ENCODE measurements at regions not wholly inside any gene's neighbourhood (a gene's known extent, or its start where the extent isn't known, plus 50 kb on each side); places are given as distances from the start of the nearest gene placed in this dataset.

DNA sequence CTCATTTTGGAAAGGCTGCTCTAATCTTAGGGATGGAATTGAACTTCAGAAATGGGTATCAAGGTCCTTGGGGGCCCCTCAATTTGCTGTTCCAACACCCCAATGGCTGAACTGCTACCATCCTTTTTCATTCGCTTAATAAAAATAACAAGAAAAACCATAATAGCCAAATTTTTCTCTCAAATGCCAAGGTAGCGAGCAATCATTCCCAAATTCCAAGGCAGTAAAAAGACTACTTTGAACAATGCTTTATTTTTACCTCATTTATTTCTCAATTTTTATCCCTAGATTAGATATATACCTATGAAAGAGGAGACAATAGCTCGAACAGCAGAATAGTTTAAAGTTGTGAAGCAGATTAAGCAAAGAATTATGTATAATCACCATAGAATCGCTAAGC is 323.4 kb upstream of the SLC7A11 start:
- no peak overlapping the region for H3K27ac Mint-ChIP-seq
- DNase-seq (no peak), ATAC-seq (no peak)
- POLR2A ChIA-PET = no interaction called here
- H3K4me3 Mint-ChIP-seq = no peak overlapping the region
- H3K4me1 Mint-ChIP-seq = no peaks in the 10 kb centered on the region
- CTCF ChIA-PET = no interaction called here
- H3K36me3 Mint-ChIP-seq (ENCODE audit: low read depth) = no peaks in the 10 kb centered on the region
- H3K9me3 Mint-ChIP-seq (ENCODE audit: low read depth) = peaks cover 2% of the 10 kb centered on the region
- intact Hi-C loops (cut with DNase I, micrococcal nuclease) = no loop called here
- H3K27me3 Mint-ChIP-seq = peaks cover 1% of the 10 kb centered on the region

DNA sequence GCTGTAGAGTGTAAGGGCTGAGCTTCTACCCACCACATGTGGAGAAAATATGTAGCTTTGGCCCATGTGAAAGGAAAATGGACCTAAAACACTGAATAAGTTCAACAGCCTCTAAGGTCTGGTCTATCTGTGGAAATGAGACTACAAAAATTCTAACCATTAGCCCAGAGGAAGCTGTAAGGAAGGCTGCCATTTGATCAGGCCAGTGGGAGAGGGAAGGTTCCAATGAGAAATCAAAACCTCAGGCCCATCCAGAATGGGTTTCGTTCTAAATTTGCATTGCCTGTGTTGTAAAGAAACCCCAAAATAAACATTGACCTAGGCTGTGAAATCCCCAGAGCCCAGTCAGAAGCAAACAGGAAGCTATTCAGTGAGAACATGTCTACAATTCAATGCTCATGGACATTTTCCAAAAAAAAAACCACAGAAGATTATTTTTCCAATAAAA is 320.4 kb upstream of the SLC7A11 start:
- Mint-ChIP-seq H3K4me1 (no peaks in the 10 kb centered on the region), H3K36me3 (ENCODE audit: low read depth) (no peaks in the 10 kb centered on the region), H3K9me3 (ENCODE audit: low read depth) (no peaks in the 10 kb centered on the region), H3K27ac (no peak overlapping the region), H3K4me3 (no peak overlapping the region), H3K27me3 (no peaks in the 10 kb centered on the region)
- DNase-seq = no peak
- ChIA-PET CTCF (interaction anchor here (0.6 kb wide), 1 partner anchor 240 kb away, joined by 3 read pairs; no protein-coding TSS in a partner anchor), POLR2A (no interaction called here)
- intact Hi-C loops (cut with DNase I, micrococcal nuclease) = no loop called here
- ATAC-seq = no peak

DNA sequence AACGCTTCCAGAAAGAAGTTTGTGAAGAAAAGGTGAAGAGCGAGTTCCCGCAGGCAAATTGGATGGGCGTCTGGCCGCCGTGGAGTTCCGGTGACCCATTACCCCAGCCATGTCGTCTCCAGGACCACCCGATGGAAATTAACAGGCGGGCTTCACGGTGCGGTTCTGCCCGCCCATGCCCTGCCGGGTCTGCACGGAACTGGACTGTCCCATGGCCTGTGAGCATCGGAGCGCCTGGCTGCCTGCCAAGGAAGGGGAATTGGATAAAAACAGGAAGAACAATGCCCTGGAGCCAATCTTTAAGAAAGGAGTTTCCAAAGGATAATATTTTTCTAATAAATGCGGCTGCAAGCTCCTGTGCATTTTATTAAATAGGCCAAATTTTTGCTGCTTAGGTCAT is 319.8 kb upstream of the SLC7A11 start:
- CTCF ChIA-PET = interaction anchor here (0.6 kb wide), 1 partner anchor 240 kb away, joined by 3 read pairs; no protein-coding TSS in a partner anchor
- H3K4me3 Mint-ChIP-seq = no peak overlapping the region
- no peaks in the 10 kb centered on the region for H3K4me1 Mint-ChIP-seq
- H3K9me3 Mint-ChIP-seq (ENCODE audit: low read depth) = no peaks in the 10 kb centered on the region
- H3K27ac Mint-ChIP-seq = no peak overlapping the region
- POLR2A ChIA-PET = no interaction called here
- intact Hi-C loops (cut with DNase I, micrococcal nuclease) = no loop called here
- ATAC-seq (no peak), DNase-seq (no peak)
- no peaks in the 10 kb centered on the region for H3K36me3 Mint-ChIP-seq (ENCODE audit: low read depth)
- H3K27me3 Mint-ChIP-seq = no peaks in the 10 kb centered on the region

DNA sequence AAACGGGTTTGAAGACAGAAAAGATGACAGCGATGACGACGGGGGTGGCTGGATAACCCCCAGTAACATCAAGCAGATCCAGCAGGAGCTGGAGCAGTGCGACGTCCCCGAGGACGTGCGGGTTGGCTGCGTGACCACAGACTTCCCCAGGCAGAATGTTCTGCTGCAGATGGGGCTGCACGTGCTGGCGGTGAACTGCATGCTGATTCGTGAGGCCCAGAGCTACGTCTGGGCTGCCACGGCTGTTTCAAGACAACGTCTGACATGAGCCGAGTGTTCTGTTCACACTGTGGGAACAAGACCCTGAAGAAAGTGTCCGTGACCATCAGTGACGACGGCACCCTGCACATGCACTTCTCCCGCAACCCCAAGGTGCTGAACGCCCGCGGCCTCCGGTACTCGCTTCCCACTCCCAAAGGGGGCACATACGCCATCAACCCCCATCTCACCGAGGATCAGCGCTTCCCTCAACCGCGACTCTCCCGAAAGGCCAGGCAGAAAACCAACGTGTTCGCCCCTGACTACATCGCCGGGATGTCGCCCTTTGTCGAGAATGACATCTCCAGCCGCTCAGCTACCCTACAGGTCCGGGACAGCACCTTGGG is 319.2 kb upstream of the SLC7A11 start:
- ChIA-PET CTCF (no interaction called here), POLR2A (no interaction called here)
- Mint-ChIP-seq H3K36me3 (ENCODE audit: low read depth) (no peaks in the 10 kb centered on the region), H3K27me3 (no peaks in the 10 kb centered on the region), H3K4me1 (no peaks in the 10 kb centered on the region), H3K9me3 (ENCODE audit: low read depth) (no peaks in the 10 kb centered on the region), H3K4me3 (no peak overlapping the region), H3K27ac (no peak overlapping the region)
- ATAC-seq (no peak), DNase-seq (no peak)
- intact Hi-C loops (cut with DNase I, micrococcal nuclease) = no loop called here

DNA sequence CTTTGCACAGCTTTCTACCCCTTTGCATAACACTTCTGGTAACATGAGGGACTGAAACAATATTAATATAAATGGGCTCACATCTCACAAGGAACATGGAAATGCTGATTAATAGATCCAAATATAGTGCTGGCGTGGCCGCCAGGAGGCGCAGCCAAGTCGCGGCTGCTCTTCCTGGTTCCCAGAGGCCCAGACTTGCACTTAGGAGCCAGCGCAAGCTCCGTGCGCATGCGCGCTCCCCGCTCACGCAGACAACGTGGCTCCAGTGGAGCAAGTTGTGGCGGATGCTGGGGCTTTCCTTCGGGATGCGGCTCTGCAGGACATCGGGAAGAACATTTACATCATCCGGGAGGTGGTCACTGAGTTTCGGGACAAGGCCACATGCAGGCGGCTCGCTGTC is 318.3 kb upstream of the SLC7A11 start:
- POLR2A ChIA-PET = no interaction called here
- CTCF ChIA-PET = no interaction called here
- no peak for DNase-seq
- H3K27me3 Mint-ChIP-seq = no peaks in the 10 kb centered on the region
- intact Hi-C loops (cut with DNase I, micrococcal nuclease) = no loop called here
- no peak overlapping the region for H3K27ac Mint-ChIP-seq
- ATAC-seq = no peak
- H3K4me1 Mint-ChIP-seq = no peaks in the 10 kb centered on the region
- H3K4me3 Mint-ChIP-seq = no peak overlapping the region
- no peaks in the 10 kb centered on the region for H3K36me3 Mint-ChIP-seq (ENCODE audit: low read depth)
- H3K9me3 Mint-ChIP-seq (ENCODE audit: low read depth) = no peaks in the 10 kb centered on the region

DNA sequence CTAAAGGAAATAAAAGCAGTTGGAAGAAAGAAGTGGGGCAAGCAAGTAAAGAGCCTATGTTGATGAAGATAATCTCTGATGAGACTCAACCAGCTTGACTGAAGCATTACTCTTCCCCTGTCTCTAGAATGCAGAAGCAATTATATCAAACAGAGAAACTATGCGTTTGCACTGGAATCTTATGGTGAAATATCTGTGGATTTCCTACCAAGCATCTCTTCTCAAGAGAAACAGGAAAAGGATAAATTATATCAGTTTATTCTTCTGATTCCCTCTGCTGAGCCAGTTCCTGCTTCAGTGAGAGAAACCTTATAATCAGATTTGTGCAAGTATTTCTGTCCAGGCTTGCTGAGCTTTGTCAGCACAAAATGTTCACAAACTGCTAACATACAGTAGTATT is 316.7 kb upstream of the SLC7A11 start:
- Mint-ChIP-seq H3K4me3 (no peak overlapping the region), H3K36me3 (ENCODE audit: low read depth) (no peaks in the 10 kb centered on the region), H3K27ac (no peak overlapping the region), H3K9me3 (ENCODE audit: low read depth) (no peaks in the 10 kb centered on the region), H3K27me3 (no peaks in the 10 kb centered on the region), H3K4me1 (no peaks in the 10 kb centered on the region)
- DNase-seq (no peak), ATAC-seq (no peak)
- CTCF ChIA-PET = no interaction called here
- intact Hi-C loops (cut with DNase I, micrococcal nuclease) = no loop called here
- POLR2A ChIA-PET = no interaction called here

DNA sequence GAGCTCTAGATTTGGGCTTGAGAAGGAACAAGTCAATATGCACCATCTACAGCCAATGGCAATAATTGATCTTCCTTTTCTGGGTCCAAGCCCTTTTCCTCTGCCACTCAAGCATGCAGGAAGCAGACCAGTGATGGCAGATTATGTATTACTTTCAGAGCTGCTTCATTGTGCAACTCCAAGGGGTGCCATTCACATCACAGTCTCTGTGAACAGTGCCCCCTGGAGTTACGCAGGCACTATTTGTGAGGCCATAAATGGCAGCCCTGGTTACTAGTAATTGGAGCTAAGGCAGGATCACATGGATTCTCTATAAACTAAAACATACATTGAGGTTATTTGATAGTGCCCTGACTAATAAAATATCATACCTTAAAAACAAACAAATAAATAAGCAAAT is 313.4 kb upstream of the SLC7A11 start:
- H3K4me3 Mint-ChIP-seq = no peak overlapping the region
- POLR2A ChIA-PET = no interaction called here

DNA sequence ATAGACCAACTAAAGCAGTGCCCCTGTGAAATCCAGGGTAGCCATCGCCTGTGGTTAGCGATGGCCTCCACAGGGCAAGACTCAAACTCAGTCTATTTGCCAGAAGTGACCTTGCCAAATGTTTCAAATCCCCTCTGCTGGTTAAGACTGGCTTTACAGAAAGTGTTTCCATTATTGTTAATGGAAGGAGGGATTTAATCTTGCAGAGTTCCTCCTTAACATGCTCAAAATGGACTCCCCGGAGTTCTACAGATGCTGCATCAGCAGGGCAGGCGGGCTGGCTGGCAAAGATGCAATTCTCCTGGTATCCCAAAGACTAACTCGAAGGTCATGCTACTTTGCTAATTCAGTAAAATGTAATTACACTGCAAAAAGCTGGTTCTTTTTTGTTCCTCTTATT is 313.0 kb upstream of the SLC7A11 start:
- intact Hi-C loops (cut with DNase I, micrococcal nuclease) = no loop called here
- Mint-ChIP-seq H3K9me3 (ENCODE audit: low read depth) (peaks cover 3% of the 10 kb centered on the region), H3K27me3 (no peaks in the 10 kb centered on the region), H3K27ac (no peak overlapping the region), H3K36me3 (ENCODE audit: low read depth) (no peaks in the 10 kb centered on the region), H3K4me3 (no peak overlapping the region), H3K4me1 (no peaks in the 10 kb centered on the region)
- ATAC-seq (no peak), DNase-seq (no peak)
- POLR2A ChIA-PET = no interaction called here
- CTCF ChIA-PET = no interaction called here

More for the DNA sequence above, 313.4 kb upstream of the SLC7A11 start:
- CTCF ChIA-PET = interaction anchor here (0.8 kb wide), 1 partner anchor 126 kb away, joined by 3 read pairs; no protein-coding TSS in a partner anchor
- Mint-ChIP-seq H3K27me3 (no peaks in the 10 kb centered on the region), H3K4me1 (no peaks in the 10 kb centered on the region), H3K36me3 (ENCODE audit: low read depth) (no peaks in the 10 kb centered on the region), H3K9me3 (ENCODE audit: low read depth) (peaks cover 3% of the 10 kb centered on the region), H3K27ac (no peak overlapping the region)
- DNase-seq (no peak), ATAC-seq (no peak)
- intact Hi-C loops (cut with DNase I, micrococcal nuclease) = no loop called here

DNA sequence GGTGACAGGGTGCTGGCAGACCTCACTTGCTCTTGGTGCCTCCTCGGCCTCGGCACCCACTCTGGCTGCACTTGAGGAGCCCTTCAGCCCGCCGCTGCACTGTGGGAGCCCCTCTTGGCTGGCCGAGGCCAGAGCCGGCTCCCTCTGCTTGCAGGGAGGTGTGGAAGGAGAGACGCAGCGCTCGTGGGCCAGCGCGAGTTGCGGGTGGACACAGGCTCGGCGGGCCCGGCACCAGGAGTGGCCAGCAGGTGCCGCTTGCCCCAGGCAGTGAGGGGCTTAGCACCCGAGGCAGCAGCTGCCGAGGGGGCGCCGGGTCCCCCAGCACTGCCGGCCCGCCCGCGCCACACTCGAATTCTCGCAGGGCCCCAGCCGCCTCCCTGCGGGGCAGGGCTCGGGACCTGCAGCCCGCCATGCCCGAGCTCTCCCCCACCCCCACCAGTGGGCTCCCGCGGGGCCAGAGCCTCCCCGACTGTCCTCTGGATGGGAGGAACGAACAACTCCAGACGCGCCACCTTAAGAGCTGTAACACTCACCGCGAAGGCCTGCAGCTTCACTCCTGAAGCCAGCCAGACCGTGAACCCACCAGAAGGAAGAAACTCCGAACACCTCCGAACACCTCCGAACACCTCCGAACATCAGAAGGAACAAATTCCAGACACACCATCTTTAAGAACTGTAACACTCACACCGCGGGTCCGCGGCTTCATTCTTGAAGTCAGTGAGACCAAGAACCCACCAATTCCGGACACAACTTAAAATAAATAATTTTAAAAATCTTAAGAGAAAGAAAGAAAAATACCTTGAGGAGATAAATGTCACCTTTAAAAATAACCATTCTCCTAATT is 311.1 kb upstream of the SLC7A11 start:
- ChIA-PET CTCF (no interaction called here), POLR2A (no interaction called here)
- intact Hi-C loops (cut with DNase I, micrococcal nuclease) = no loop called here
- Mint-ChIP-seq H3K9me3 (ENCODE audit: low read depth) (peaks cover 3% of the 10 kb centered on the region), H3K27me3 (no peaks in the 10 kb centered on the region), H3K27ac (no peak overlapping the region), H3K4me1 (no peaks in the 10 kb centered on the region), H3K36me3 (ENCODE audit: low read depth) (no peaks in the 10 kb centered on the region), H3K4me3 (no peak overlapping the region)
- ATAC-seq (no peak), DNase-seq (no peak)

DNA sequence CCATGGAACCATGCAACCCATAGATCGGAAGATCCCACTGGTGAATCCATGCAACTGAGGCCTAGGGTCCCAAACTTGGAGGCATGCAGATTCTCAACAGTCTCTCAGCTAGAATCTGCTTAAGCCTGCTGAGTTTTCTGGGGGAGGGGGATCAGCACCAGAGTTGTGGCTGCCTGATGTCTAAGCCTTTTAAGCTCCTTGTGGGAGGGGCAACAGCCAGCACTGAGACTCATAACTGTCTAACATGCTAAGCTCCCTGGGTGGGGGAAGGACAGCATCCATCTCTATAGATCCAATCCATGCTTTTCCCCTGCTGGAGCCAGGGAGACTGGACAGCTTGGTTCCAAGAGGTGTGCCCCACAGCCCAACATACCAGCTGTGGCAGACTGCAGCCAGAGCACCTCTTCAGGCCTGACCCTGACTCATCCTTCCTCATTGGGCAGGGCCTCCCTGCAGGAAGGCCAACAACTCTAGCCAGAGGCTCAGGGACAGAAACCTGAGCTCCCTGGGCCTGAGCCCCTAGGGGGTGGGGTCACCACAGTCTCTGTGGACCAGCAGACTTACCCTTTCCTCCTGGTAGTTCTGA is 300.1 kb upstream of the SLC7A11 start:
- intact Hi-C loops (cut with DNase I, micrococcal nuclease) = no loop called here
- Mint-ChIP-seq H3K36me3 (ENCODE audit: low read depth) (no peaks in the 10 kb centered on the region), H3K27me3 (no peaks in the 10 kb centered on the region), H3K4me3 (no peak overlapping the region), H3K9me3 (ENCODE audit: low read depth) (peaks cover 11% of the 10 kb centered on the region), H3K4me1 (no peaks in the 10 kb centered on the region), H3K27ac (no peak overlapping the region)
- no peak for DNase-seq
- ChIA-PET CTCF (no interaction called here), POLR2A (no interaction called here)
- no peak for ATAC-seq

DNA sequence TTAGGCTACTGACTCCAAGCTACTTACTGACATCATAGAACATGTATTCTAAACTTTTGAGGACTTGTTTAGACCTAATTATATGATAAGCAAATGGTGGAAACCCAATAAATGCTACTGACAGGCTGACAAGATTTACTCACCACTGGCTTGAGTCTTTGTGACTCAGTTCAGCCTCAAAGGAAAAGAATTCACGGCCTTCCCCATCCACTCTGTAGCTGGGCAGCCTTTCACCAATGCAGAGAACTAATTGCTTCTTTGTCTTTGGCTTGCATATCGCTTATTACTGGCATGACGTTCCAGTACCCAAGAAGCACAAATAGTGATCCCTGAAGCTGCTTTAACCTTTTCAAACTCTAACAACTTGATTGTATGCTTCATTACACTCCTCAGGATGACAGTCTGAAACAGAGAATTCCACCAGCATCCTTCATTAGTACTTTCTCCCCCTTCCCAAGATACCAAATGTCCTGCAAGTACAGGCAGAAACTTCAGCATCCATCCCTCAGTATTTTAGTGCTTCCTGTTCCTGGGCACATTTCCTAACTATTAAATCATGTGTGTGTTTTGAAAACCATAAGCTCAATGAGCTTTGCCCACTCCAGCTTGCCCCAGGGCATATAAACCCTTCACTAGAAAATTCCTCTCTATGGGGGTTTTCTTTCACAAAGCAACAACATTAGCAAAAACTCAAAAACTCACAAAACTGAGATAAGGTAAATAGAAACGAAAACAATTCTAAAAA is 298.1 kb upstream of the SLC7A11 start:
- intact Hi-C loops (cut with DNase I, micrococcal nuclease) = no loop called here
- POLR2A ChIA-PET = no interaction called here
- DNase-seq (no peak), ATAC-seq (no peak)
- H3K4me3 Mint-ChIP-seq = no peak overlapping the region
- H3K27me3 Mint-ChIP-seq = no peaks in the 10 kb centered on the region
- CTCF ChIA-PET = no interaction called here
- H3K27ac Mint-ChIP-seq = no peak overlapping the region
- H3K9me3 Mint-ChIP-seq (ENCODE audit: low read depth) = peaks cover 11% of the 10 kb centered on the region
- no peaks in the 10 kb centered on the region for H3K4me1 Mint-ChIP-seq
- H3K36me3 Mint-ChIP-seq (ENCODE audit: low read depth) = no peaks in the 10 kb centered on the region

DNA sequence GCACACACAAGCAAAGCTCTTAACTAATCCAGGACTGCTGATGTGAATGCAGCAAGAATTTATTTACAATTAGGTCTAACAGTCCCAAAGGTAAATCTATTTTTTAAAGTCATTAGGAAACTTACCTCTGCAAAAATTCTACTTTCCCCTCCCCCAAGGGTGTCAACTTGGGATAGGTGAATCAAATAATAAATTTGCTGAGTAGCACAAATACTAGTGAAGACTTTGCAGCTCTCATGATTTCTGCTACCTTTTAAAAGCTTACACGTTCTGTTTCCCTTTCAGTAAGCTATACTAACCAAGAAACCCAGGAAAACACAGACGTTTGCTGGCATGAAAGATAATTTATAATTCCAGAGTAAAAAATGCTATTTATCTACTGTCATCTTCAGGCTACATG is 296.6 kb upstream of the SLC7A11 start:
- Mint-ChIP-seq H3K4me3 (no peak overlapping the region), H3K27me3 (no peaks in the 10 kb centered on the region), H3K4me1 (no peaks in the 10 kb centered on the region), H3K36me3 (ENCODE audit: low read depth) (no peaks in the 10 kb centered on the region), H3K27ac (no peak overlapping the region), H3K9me3 (ENCODE audit: low read depth) (peaks cover 8% of the 10 kb centered on the region)
- CTCF ChIA-PET = no interaction called here
- intact Hi-C loops (cut with DNase I, micrococcal nuclease) = no loop called here
- DNase-seq (no peak), ATAC-seq (no peak)
- POLR2A ChIA-PET = no interaction called here
